K562 (cell line): ENCODE measurements at regions not wholly inside any gene's neighbourhood (a gene's known extent, or its start where the extent isn't known, plus 50 kb on each side); places are given as distances from the start of the nearest gene placed in this dataset.

Experiments used
- ATAC-seq: fragments of 200-7000 bp; cut with Tn5 transposase; 3 replicates; pipeline ENCODE4 v1.9.1; 2020; ENCODE audit warnings: moderate library complexity
- BruUV-seq: library from RNA; stranded (reverse); fragments of 400-500 nt; replicated peaks from 2 replicates; lab custom pipeline; 2021; lab: Mats Ljungman, UMichigan
- CTCF ChIA-PET: fragments of 300-600 bp; formaldehyde crosslinking; extraction: SDS; loops from one replicate; lab custom pipeline; 2021; ENCODE audit warnings: low intra/inter-chr PET ratio; lab: Yijun Ruan, JAX
- POLR2A ChIA-PET: fragments of 300-600, 350-650 bp; sonication (Branson Sonifier 250); formaldehyde crosslinking; extraction: SDS; loops from one replicate; lab custom pipeline; 2021; ENCODE audit warnings: antibody characterized with exemption, inconsistent platforms; lab: Yijun Ruan, JAX
- DNase-seq, 4 experiments: peaks; one replicate each; pipeline versions ENCODE4 v3.0.0 to v3.0.0-alpha.2; 2011 to 2018; ENCODE audit warnings: low spot score in 3 of 4, mixed read lengths in 3 of 4; ENCODE audit errors: extremely low read depth in 1 of 4
- FAIRE-seq: peaks from 2 replicates; lab custom pipeline; 2011; peaks lifted over from hg19 to GRCh38; lab: Jason Lieb, UNC
- H2AFZ ChIP-seq: 2 replicates; pipeline ENCODE4 v1.6.0; 2011; ENCODE audit warnings: low read depth, low read length, control low read depth, inconsistent platforms
- H3K27ac ChIP-seq: fragments of 200-600 bp; 3 replicates; pipeline ENCODE4 v1.8.0; 2011; ENCODE audit warnings: low read depth, mild to moderate bottlenecking, control low read depth, inconsistent platforms, low read length, moderate library complexity, mixed read lengths; ENCODE audit errors: extremely low read depth
- H3K27me3 ChIP-seq, 2 experiments: fragments of 300-600 bp in 1 of 2; 2 replicates in 1 of 2; 3 replicates in 1 of 2; pipeline versions ENCODE4 v1.6.0 to v1.8.0; 2011; ENCODE audit warnings: inconsistent platforms in 2 of 2, low read length in 2 of 2, mild to moderate bottlenecking in 1 of 2, mixed read lengths in 1 of 2, moderate library complexity in 1 of 2; ENCODE audit not compliant: control insufficient read depth in 2 of 2, insufficient read depth in 2 of 2
- H3K36me3 ChIP-seq: fragments of 300-600 bp; 3 replicates; pipeline ENCODE4 v1.8.0; 2011; ENCODE audit warnings: mild to moderate bottlenecking, low read length, inconsistent platforms; ENCODE audit not compliant: control insufficient read depth, insufficient read depth
- H3K4me1 ChIP-seq, 2 experiments: fragments of 200-600 bp in 1 of 2; replicated peaks in 1 of 2; 2 replicates in 1 of 2; 3 replicates in 1 of 2; pipeline versions ENCODE4 v1.5.1 to v1.8.0; 2011; ENCODE audit warnings: inconsistent platforms in 2 of 2, low read length in 2 of 2, mild to moderate bottlenecking in 1 of 2, mixed read lengths in 1 of 2, moderate library complexity in 1 of 2; ENCODE audit not compliant: control insufficient read depth in 2 of 2, insufficient read depth in 2 of 2
- H3K4me2 ChIP-seq: 2 replicates; pipeline ENCODE4 v1.6.1; 2011; ENCODE audit warnings: low read length, control low read depth, inconsistent platforms, mixed read lengths; ENCODE audit not compliant: insufficient read depth
- H3K4me3 ChIP-seq: fragments of 200-600 bp; sonication (generic), shearing (Covaris generic); 2 replicates; pipeline ENCODE4 v1.5.1; 2016; ENCODE audit warnings: control low read depth, inconsistent platforms
- H3K79me2 ChIP-seq: fragments of 200-600 bp; 3 replicates; pipeline ENCODE4 v1.8.0; 2011; ENCODE audit warnings: low read length, inconsistent platforms; ENCODE audit not compliant: control insufficient read depth, insufficient read depth
- H3K9ac ChIP-seq, 2 experiments: 2 replicates each; pipeline versions ENCODE4 v1.6.0 to v1.6.1; 2011; ENCODE audit warnings: low read depth in 2 of 2, low read length in 2 of 2, control low read depth in 1 of 2, inconsistent platforms in 1 of 2, mild to moderate bottlenecking in 1 of 2, mixed read lengths in 1 of 2; ENCODE audit not compliant: insufficient read depth in 1 of 2
- H3K9me1 ChIP-seq: one replicate; pipeline ENCODE4 v1.6.0; 2011; ENCODE audit warnings: inconsistent platforms, mild to moderate bottlenecking, low read length, moderate library complexity; ENCODE audit not compliant: control insufficient read depth, insufficient read depth
- H3K9me3 ChIP-seq: replicated peaks from 2 replicates; pipeline ENCODE4 v1.5.1; 2011; ENCODE audit warnings: low read depth, low read length, inconsistent platforms; ENCODE audit not compliant: control insufficient read depth, insufficient read depth
- H4K20me1 ChIP-seq: replicated peaks from 2 replicates; pipeline ENCODE4 v1.6.1; 2011; ENCODE audit warnings: low read length, inconsistent platforms, mixed read lengths; ENCODE audit not compliant: control insufficient read depth, insufficient read depth
- ARID2 ChIP-seq: fragments of 450-650 bp; IDR thresholded peaks from 2 replicates; pipeline ENCODE4 v1.6.1; 2017; ENCODE audit warnings: antibody characterized with exemption, mild to moderate bottlenecking
- ARNT ChIP-seq, 2 experiments: fragments of 450-650 bp; IDR thresholded peaks; 2 replicates each; pipeline ENCODE4 v1.6.1; 2016; ENCODE audit warnings: mild to moderate bottlenecking in 1 of 2
- ESRRA ChIP-seq: fragments of 450-650 bp; IDR thresholded peaks from 2 replicates; pipeline ENCODE4 v1.6.1; 2014; ENCODE audit warnings: low read depth, mild to moderate bottlenecking, moderate library complexity, borderline replicate concordance
- ETS2 ChIP-seq: IDR thresholded peaks from 2 replicates; pipeline ENCODE4 v1.6.1; 2016; ENCODE audit warnings: borderline replicate concordance, missing genetic modification characterization, mild to moderate bottlenecking, moderate library complexity, missing compliant biosample characterization; ENCODE audit not compliant: poor library complexity, severe bottlenecking
- HOMEZ ChIP-seq: fragments of 250-450 bp; sonication (Bioruptor Pico); IDR thresholded peaks from 2 replicates; pipeline ENCODE4 v1.4.0; 2020; ENCODE audit warnings: mild to moderate bottlenecking, moderate library complexity
- RBM14 ChIP-seq: fragments of 200-400 bp; formaldehyde crosslinking; IDR thresholded peaks from 2 replicates; pipeline ENCODE4 v1.6.1; 2018; ENCODE audit warnings: low read depth, mild to moderate bottlenecking, low read length, moderate library complexity, borderline replicate concordance; ENCODE audit not compliant: insufficient read depth
- RFX5 ChIP-seq: IDR thresholded peaks from 2 replicates; pipeline ENCODE4 v1.6.1; 2011; ENCODE audit warnings: low read depth, mild to moderate bottlenecking, improper control_type of control experiment, low read length
- RNF2 ChIP-seq: sonication (generic); IDR thresholded peaks from 2 replicates; pipeline ENCODE4 v1.6.1; 2016
- SNRNP70 ChIP-seq: fragments of 200-400 bp; formaldehyde crosslinking; optimal IDR thresholded peaks from 2 replicates; pipeline ENCODE3; 2017; ENCODE audit warnings: low read depth, low read length
- ZNF224 ChIP-seq: sonication (generic); formaldehyde crosslinking; IDR thresholded peaks from 2 replicates; pipeline ENCODE4 v1.8.0; 2022; ENCODE audit warnings: mild to moderate bottlenecking, missing genetic modification reagents
- ZNF316 ChIP-seq: fragments of 450-650 bp; IDR thresholded peaks from 2 replicates; pipeline ENCODE4 v1.6.1; 2016
- WGBS: fragments of 100-300 bp; shearing (Covaris generic); methylation state at CpG from one replicate; pipeline ENCODE4 v1.1.6; 2016; ENCODE audit warnings: low coverage, mixed read lengths; ENCODE audit not compliant: insufficient coverage; ENCODE audit errors: missing lambda C conversion rate; 5-methylcytosine and 5-hydroxymethylcytosine counted together
- in situ Hi-C: fragments of 300-500 bp; cut with MboI; formaldehyde crosslinking; loops from 4 replicates; pipeline ENCODE4 v1.15.0; 2018; ENCODE audit warnings: inconsistent platforms, mixed read lengths
- intact Hi-C: fragments of 100-400 bp; cut with micrococcal nuclease; formaldehyde crosslinking; loops from 2 replicates; pipeline ENCODE4 v1.14.2; 2022
- TF ChIP-seq, protein P1 (sequence below): fragments of 250-450 bp; sonication (Bioruptor Pico); IDR thresholded peaks from 2 replicates; pipeline ENCODE4 v1.4.0; 2020

- no TSS peak for BruUV-seq
- H3K4me2 ChIP-seq = no peak overlapping the region
- ATAC-seq = no peak
Observed at GRCh38 chr14:26859483-26859882, 261.6 kb upstream of the NOVA1 start.

DNA sequence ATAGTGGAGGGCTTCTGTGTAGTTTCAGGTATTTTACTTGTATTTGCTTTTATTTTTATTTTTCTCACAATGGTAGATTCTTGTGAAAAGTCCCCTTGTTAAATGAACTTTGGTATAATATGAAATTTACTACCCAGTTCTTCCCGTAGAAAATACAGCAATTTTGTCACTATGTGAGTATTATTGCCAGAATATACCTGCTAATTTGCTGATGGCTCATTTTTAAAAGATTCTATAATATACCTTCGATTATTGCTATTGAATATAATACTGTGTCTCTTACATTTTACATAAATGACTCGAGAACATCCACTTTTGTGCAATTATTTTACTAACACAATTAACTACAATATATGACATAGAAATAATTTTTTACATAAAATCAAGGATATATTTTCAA, 262.3 kb upstream of the NOVA1 start:
- CTCF ChIA-PET = no interaction called here
- WGBS = 49% methylated on average over 3 of the region's 3 CpGs
- Histone ChIP-seq H3K4me2 (no peak overlapping the region), H3K4me3 (no peak overlapping the region), H3K9me3 (no peaks in the 10 kb centered on the region), H3K4me1 (no peaks in the 10 kb centered on the region), H3K36me3 (no peaks in the 10 kb centered on the region), H4K20me1 (no peaks in the 10 kb centered on the region), H3K9ac (no peak overlapping the region), H2AFZ (no peak overlapping the region), H3K27ac (no peak overlapping the region), H3K79me2 (no peaks in the 10 kb centered on the region; the same call in 2 of the 3 replicates), H3K27me3 (no peaks in the 10 kb centered on the region), H3K9me1 (no peaks in the 10 kb centered on the region)
- intact Hi-C loops (no loop called here), in situ Hi-C loops (no loop called here)
- no TSS peak for BruUV-seq
- DNase-seq (no peak), FAIRE-seq (no peak), ATAC-seq (no peak)
- POLR2A ChIA-PET = no interaction called here
- peak; percentile 35; the same call in 1 of the 2 replicates for TF ChIP-seq ZNF316
- TF ChIP-seq ZNF224 (CRISPR knock-in tag) = no peak
- TF ChIP-seq RNF2 = no peak
- TF ChIP-seq HOMEZ = no peak

More at GRCh38 chr14:26859483-26859882, 261.6 kb upstream of the NOVA1 start:
- no peaks in the 10 kb centered on the region for H3K36me3 ChIP-seq
- H3K79me2 ChIP-seq = no peaks in the 10 kb centered on the region; the same call in 2 of the 3 replicates
- H3K9me3 ChIP-seq = no peaks in the 10 kb centered on the region
- CTCF ChIA-PET = no interaction called here
- TF ChIP-seq RFX5 (no peak), ARNT (IDR thresholded peaks at IDR 0.05) (no peak), ETS2 (tag) (no peak), SNRNP70 (no peak), RBM14 (no peak), ARID2 (no peak), ESRRA (no peak)
- TF ChIP-seq, protein P1, sequence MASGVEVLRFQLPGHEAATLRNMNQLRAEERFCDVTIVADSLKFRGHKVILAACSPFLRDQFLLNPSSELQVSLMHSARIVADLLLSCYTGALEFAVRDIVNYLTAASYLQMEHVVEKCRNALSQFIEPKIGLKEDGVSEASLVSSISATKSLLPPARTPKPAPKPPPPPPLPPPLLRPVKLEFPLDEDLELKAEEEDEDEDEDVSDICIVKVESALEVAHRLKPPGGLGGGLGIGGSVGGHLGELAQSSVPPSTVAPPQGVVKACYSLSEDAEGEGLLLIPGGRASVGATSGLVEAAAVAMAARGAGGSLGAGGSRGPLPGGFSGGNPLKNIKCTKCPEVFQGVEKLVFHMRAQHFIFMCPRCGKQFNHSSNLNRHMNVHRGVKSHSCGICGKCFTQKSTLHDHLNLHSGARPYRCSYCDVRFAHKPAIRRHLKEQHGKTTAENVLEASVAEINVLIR = no peak
- FAIRE-seq (no peak), DNase-seq (no peak)
- no peak overlapping the region for H2AFZ ChIP-seq
- H3K27me3 ChIP-seq = no peaks in the 10 kb centered on the region
- no peaks in the 10 kb centered on the region for H3K4me1 ChIP-seq
- H3K9ac ChIP-seq = no peak overlapping the region
- no peak overlapping the region for H3K4me3 ChIP-seq
- H3K27ac ChIP-seq = no peak overlapping the region
- intact Hi-C loops (no loop called here), in situ Hi-C loops (no loop called here)
- POLR2A ChIA-PET = no interaction called here
- H3K9me1 ChIP-seq = no peaks in the 10 kb centered on the region
- WGBS = 76% methylated on average over 2 of the region's 2 CpGs
- no peaks in the 10 kb centered on the region for H4K20me1 ChIP-seq
